ENCODE measurements at regions not wholly inside any gene's neighbourhood (a gene's known extent, or its start where the extent isn't known, plus 50 kb on each side); places are given as distances from the start of the nearest gene placed in this dataset.

GRCh38 chr3:103393395-103394186 is 958.8 kb downstream of the ZPLD1 start:
- no TSS peak for BruUV-seq (replicated peaks)
- intact Hi-C loops (cut with micrococcal nuclease; ENCODE audit: unreplicated experiment): no loop called here
- no peak overlapping the region for H3K4me3 Mint-ChIP-seq (ENCODE audit: unreplicated experiment)

GRCh38 chr3:103403191-103403590 is 968.4 kb downstream of the ZPLD1 start:
- H3K27ac Mint-ChIP-seq (ENCODE audit: unreplicated experiment): no peak overlapping the region
- no peaks in the 10 kb centered on the region for H3K4me1 Mint-ChIP-seq (ENCODE audit: low read depth, unreplicated experiment)
- H3K36me3 Mint-ChIP-seq (ENCODE audit: insufficient read depth, unreplicated experiment): no peaks in the 10 kb centered on the region
- CTCF ChIA-PET: no interaction called here
- Histone ChIP-seq H3K36me3 (ENCODE audit: control insufficient read depth, insufficient read depth, low read length) (no peaks in the 10 kb centered on the region), H3K9me3 (no peaks in the 10 kb centered on the region), H3K4me3 (ENCODE audit: low read depth, low read length) (no peak overlapping the region), H3K4me1 (no peaks in the 10 kb centered on the region), H3K27me3 (replicated peaks; ENCODE audit: control insufficient read depth, insufficient read depth, low read length) (no peaks in the 10 kb centered on the region)
- no TSS peak for BruUV-seq (replicated peaks)
- DNase-seq: no peak
- H3K27me3 Mint-ChIP-seq (ENCODE audit: insufficient read depth, unreplicated experiment): no peaks in the 10 kb centered on the region
- POLR2A ChIA-PET: no interaction called here
- intact Hi-C loops (cut with micrococcal nuclease; ENCODE audit: unreplicated experiment): no loop called here
- H3K9me3 Mint-ChIP-seq (ENCODE audit: unreplicated experiment): no peaks in the 10 kb centered on the region
- H3K4me3 Mint-ChIP-seq (ENCODE audit: unreplicated experiment): no peak overlapping the region
- no peak for TF ChIP-seq CTCF (IDR thresholded peaks at IDR 0.05; ENCODE audit: insufficient read depth in 1 of 2, low read depth in 1 of 2, low read length in 1 of 2, severe bottlenecking in 1 of 2, unreplicated experiment in 1 of 2)

More at GRCh38 chr3:103393395-103394186, 958.8 kb downstream of the ZPLD1 start:
- Histone ChIP-seq H3K36me3 (ENCODE audit: control insufficient read depth, insufficient read depth, low read length) (no peaks in the 10 kb centered on the region), H3K4me1 (no peaks in the 10 kb centered on the region), H3K4me3 (ENCODE audit: low read depth, low read length) (no peak overlapping the region), H3K27me3 (replicated peaks; ENCODE audit: control insufficient read depth, insufficient read depth, low read length) (no peaks in the 10 kb centered on the region; the same call in 1 of the 2 replicates), H3K9me3 (no peaks in the 10 kb centered on the region)
- H3K27ac Mint-ChIP-seq (ENCODE audit: unreplicated experiment): no peak overlapping the region
- no peak for TF ChIP-seq CTCF (IDR thresholded peaks at IDR 0.05; ENCODE audit: insufficient read depth in 1 of 2, low read depth in 1 of 2, low read length in 1 of 2, severe bottlenecking in 1 of 2, unreplicated experiment in 1 of 2)
- DNase-seq: no peak
- POLR2A ChIA-PET: no interaction called here
- H3K4me1 Mint-ChIP-seq (ENCODE audit: low read depth, unreplicated experiment): no peaks in the 10 kb centered on the region
- H3K27me3 Mint-ChIP-seq (ENCODE audit: insufficient read depth, unreplicated experiment): no peaks in the 10 kb centered on the region
- CTCF ChIA-PET: no interaction called here
- H3K9me3 Mint-ChIP-seq (ENCODE audit: unreplicated experiment): no peaks in the 10 kb centered on the region
- H3K36me3 Mint-ChIP-seq (ENCODE audit: insufficient read depth, unreplicated experiment): no peaks in the 10 kb centered on the region

GRCh38 chr3:103406320-103406850 is 971.6 kb downstream of the ZPLD1 start:
- CTCF ChIA-PET: no interaction called here
- Histone ChIP-seq H3K4me1 (no peaks in the 10 kb centered on the region), H3K36me3 (ENCODE audit: control insufficient read depth, insufficient read depth, low read length) (no peaks in the 10 kb centered on the region), H3K4me3 (ENCODE audit: low read depth, low read length) (no peak overlapping the region), H3K27me3 (replicated peaks; ENCODE audit: control insufficient read depth, insufficient read depth, low read length) (no peaks in the 10 kb centered on the region), H3K9me3 (no peaks in the 10 kb centered on the region)
- BruUV-seq (replicated peaks): no TSS peak
- H3K27me3 Mint-ChIP-seq (ENCODE audit: insufficient read depth, unreplicated experiment): no peaks in the 10 kb centered on the region
- no peaks in the 10 kb centered on the region for H3K36me3 Mint-ChIP-seq (ENCODE audit: insufficient read depth, unreplicated experiment)
- H3K4me3 Mint-ChIP-seq (ENCODE audit: unreplicated experiment): no peak overlapping the region
- H3K27ac Mint-ChIP-seq (ENCODE audit: unreplicated experiment): no peak overlapping the region
- POLR2A ChIA-PET: no interaction called here
- no peaks in the 10 kb centered on the region for H3K9me3 Mint-ChIP-seq (ENCODE audit: unreplicated experiment)
- TF ChIP-seq CTCF (IDR thresholded peaks at IDR 0.05; ENCODE audit: insufficient read depth in 1 of 2, low read depth in 1 of 2, low read length in 1 of 2, severe bottlenecking in 1 of 2, unreplicated experiment in 1 of 2): no peak
- no peak for DNase-seq
- intact Hi-C loops (cut with micrococcal nuclease; ENCODE audit: unreplicated experiment): no loop called here
- no peaks in the 10 kb centered on the region for H3K4me1 Mint-ChIP-seq (ENCODE audit: low read depth, unreplicated experiment)

Data from Caco-2 (cell line).